CD14-positive monocyte (primary cell): ENCODE measurements at regions not wholly inside any gene's neighbourhood (a gene's known extent, or its start where the extent isn't known, plus 50 kb on each side); places are given as distances from the start of the nearest gene placed in this dataset.

ENCODE experiments used
- DNase-seq, 3 donors: peaks; one replicate each; pipeline ENCODE4 v3.0.0-alpha.2; 2011 to 2022
- H2AFZ ChIP-seq: 2 replicates; pipeline ENCODE4 v1.6.0; 2012; ENCODE audit warnings: mild to moderate bottlenecking, low read depth, low read length, inconsistent platforms; ENCODE audit not compliant: insufficient read depth, poor library complexity, severe bottlenecking
- H3K27ac ChIP-seq, 2 donors: 1 replicate in 1 of 2; 2 replicates in 1 of 2; pipeline ENCODE4 v1.5.1; 2012 to 2013; ENCODE audit warnings: low read length in 2 of 2, control low read depth in 1 of 2, inconsistent platforms in 1 of 2, low read depth in 1 of 2, mild to moderate bottlenecking in 1 of 2
- H3K27me3 ChIP-seq, 2 donors: one replicate each; pipeline versions ENCODE4 v1.6.0 to v1.6.1; 2011 to 2013; ENCODE audit warnings: low read length in 2 of 2; ENCODE audit not compliant: control insufficient read depth in 2 of 2, insufficient read depth in 2 of 2
- H3K36me3 ChIP-seq, 2 donors: replicated peaks in 1 of 2; 1 replicate in 1 of 2; 2 replicates in 1 of 2; pipeline versions ENCODE4 v1.5.1 to v1.6.1; 2012 to 2013; ENCODE audit warnings: low read length in 2 of 2, control low read depth in 1 of 2, inconsistent platforms in 1 of 2, mild to moderate bottlenecking in 1 of 2; ENCODE audit not compliant: insufficient read depth in 2 of 2, control insufficient read depth in 1 of 2
- H3K4me1 ChIP-seq, 2 donors: 1 replicate in 1 of 2; 2 replicates in 1 of 2; pipeline versions ENCODE4 v1.5.1 to v1.6.1; 2012 to 2013; ENCODE audit warnings: low read length in 2 of 2, control low read depth in 1 of 2, inconsistent platforms in 1 of 2, mild to moderate bottlenecking in 1 of 2, moderate library complexity in 1 of 2; ENCODE audit not compliant: insufficient read depth in 2 of 2, control insufficient read depth in 1 of 2
- H3K4me2 ChIP-seq: replicated peaks from 2 replicates; pipeline ENCODE3; 2012; ENCODE audit warnings: low read length, moderate library complexity, mild to moderate bottlenecking; ENCODE audit not compliant: poor library complexity, severe bottlenecking; ENCODE audit errors: extremely low read depth
- H3K4me3 ChIP-seq, 3 experiments: fragments of 200-600 bp in 1 of 3; sonication (generic) in 1 of 3; replicated peaks in 1 of 3; 1 replicate in 2 of 3; 2 replicates in 1 of 3; pipeline ENCODE4 v1.5.1; 2011 to 2013; ENCODE audit warnings: low read length in 3 of 3, mild to moderate bottlenecking in 3 of 3, control low read depth in 2 of 3, low read depth in 2 of 3, inconsistent platforms in 1 of 3, moderate library complexity in 1 of 3
- H3K79me2 ChIP-seq: 2 replicates; pipeline ENCODE4 v1.6.0; 2012; ENCODE audit warnings: mild to moderate bottlenecking, control low read depth, inconsistent platforms, low read length, moderate library complexity; ENCODE audit not compliant: insufficient read depth
- H3K9ac ChIP-seq: 2 replicates; pipeline ENCODE4 v1.6.0; 2017; ENCODE audit warnings: low read length, mild to moderate bottlenecking; ENCODE audit not compliant: insufficient read depth, poor library complexity, severe bottlenecking
- H3K9me3 ChIP-seq, 2 donors: replicated peaks in 1 of 2; 1 replicate in 1 of 2; 2 replicates in 1 of 2; pipeline versions ENCODE4 v1.5.1 to v1.6.1; 2012 to 2013; ENCODE audit warnings: low read length in 2 of 2, control low read depth in 1 of 2; ENCODE audit not compliant: control insufficient read depth in 1 of 2, insufficient read depth in 1 of 2
- H4K20me1 ChIP-seq: 2 replicates; pipeline ENCODE4 v1.6.0; 2012; ENCODE audit warnings: mild to moderate bottlenecking, low read length, control low read depth, moderate library complexity; ENCODE audit not compliant: insufficient read depth
- H3K27ac Mint-ChIP-seq, 7 donors: one replicate each; pipeline ENCODE4 v1.8.0; 2020; ENCODE audit warnings: mild to moderate bottlenecking in 7 of 7, mixed read lengths in 7 of 7, moderate library complexity in 6 of 7, inconsistent platforms in 2 of 7
- H3K27me3 Mint-ChIP-seq, 3 donors: one replicate each; pipeline ENCODE4 v1.8.0; 2021 to 2022; ENCODE audit warnings: low read depth in 3 of 3, mild to moderate bottlenecking in 3 of 3, mixed read lengths in 3 of 3, moderate library complexity in 3 of 3, inconsistent platforms in 1 of 3
- H3K36me3 Mint-ChIP-seq, 2 donors: one replicate each; pipeline ENCODE4 v1.8.0; 2020; ENCODE audit warnings: mixed read lengths in 2 of 2, inconsistent platforms in 1 of 2, mild to moderate bottlenecking in 1 of 2
- H3K4me1 Mint-ChIP-seq: one replicate; pipeline ENCODE4 v1.8.0; 2020; ENCODE audit warnings: mild to moderate bottlenecking, mixed read lengths
- H3K4me3 Mint-ChIP-seq, 2 donors: one replicate each; pipeline ENCODE4 v1.8.0; 2020; ENCODE audit warnings: mild to moderate bottlenecking in 2 of 2, mixed read lengths in 2 of 2, moderate library complexity in 1 of 2
- H3K9me3 Mint-ChIP-seq, 7 donors: one replicate each; pipeline ENCODE4 v1.8.0; 2020 to 2022; ENCODE audit warnings: mixed read lengths in 7 of 7, mild to moderate bottlenecking in 6 of 7, moderate library complexity in 6 of 7, inconsistent platforms in 2 of 7
- CTCF ChIP-seq: fragments of 200-600 bp; IDR thresholded peaks from one replicate; pipeline ENCODE4 v1.8.0; 2022; ENCODE audit warnings: antibody characterized with exemption, mild to moderate bottlenecking
- WGBS: methylation state at CpG from one replicate; pipeline ENCODE4 v1.1.5; 2013; ENCODE audit warnings: missing lambda C conversion rate; ENCODE audit not compliant: insufficient coverage; 5-methylcytosine and 5-hydroxymethylcytosine counted together
- intact Hi-C, 2 donors: fragments of 100-400 bp; cut with micrococcal nuclease; formaldehyde crosslinking; loops; one replicate each; pipeline versions ENCODE4 v1.15.0 to v1.15.1; 2023

GRCh38 chr4:159607809-159608208 lies 504.9 kb downstream of the RAPGEF2 start:
- H3K36me3 ChIP-seq, result no peaks in the 10 kb centered on the region
- H3K27me3 ChIP-seq, result no peaks in the 10 kb centered on the region
- H4K20me1 ChIP-seq, result no peaks in the 10 kb centered on the region
- H3K27ac ChIP-seq, result no peak overlapping the region
- TF ChIP-seq CTCF, result no peak
- no peak overlapping the region for H2AFZ ChIP-seq
- H3K4me2 ChIP-seq, result no peak overlapping the region
- no CpG with 5 or more reads among the region's 1 CpG for WGBS
- no peak overlapping the region for H3K4me3 ChIP-seq
- no peak overlapping the region for H3K9ac ChIP-seq
- intact Hi-C loops, result no loop called here
- no peaks in the 10 kb centered on the region for H3K27me3 Mint-ChIP-seq
- no peak for DNase-seq
- H3K9me3 ChIP-seq, result peaks cover 0 to 4% of the 10 kb centered on the region in 2 donors
- no peaks in the 10 kb centered on the region for H3K4me1 ChIP-seq
- H3K4me3 Mint-ChIP-seq, result no peak overlapping the region
- no peaks in the 10 kb centered on the region for H3K36me3 Mint-ChIP-seq
- no peak overlapping the region for H3K27ac Mint-ChIP-seq
- H3K9me3 Mint-ChIP-seq, result peaks cover 2 to 8% (median 4%) of the 10 kb centered on the region in 7 donors
- H3K4me1 Mint-ChIP-seq, result no peaks in the 10 kb centered on the region
- no peaks in the 10 kb centered on the region for H3K79me2 ChIP-seq

- intact Hi-C loops, result no loop called here
- H3K36me3 ChIP-seq, result no peaks in the 10 kb centered on the region
- no peak overlapping the region for H3K27ac ChIP-seq
- peaks cover 0 to 4% of the 10 kb centered on the region in 2 donors for H3K9me3 ChIP-seq
- Mint-ChIP-seq H3K4me1 (no peaks in the 10 kb centered on the region), H3K36me3 (no peaks in the 10 kb centered on the region), H3K27me3 (no peaks in the 10 kb centered on the region), H3K27ac (no peak overlapping the region), H3K9me3 (peaks cover 2 to 8% (median 4%) of the 10 kb centered on the region in 7 donors), H3K4me3 (no peak overlapping the region)
- H3K4me2 ChIP-seq, result no peak overlapping the region
- no peak overlapping the region for H3K4me3 ChIP-seq
- no peaks in the 10 kb centered on the region for H3K4me1 ChIP-seq
- WGBS, result 90% methylated on average over 2 of the region's 4 CpGs
- no peak for DNase-seq
- no peaks in the 10 kb centered on the region for H4K20me1 ChIP-seq
- no peak overlapping the region for H3K9ac ChIP-seq
- H3K79me2 ChIP-seq, result no peaks in the 10 kb centered on the region
- no peak for TF ChIP-seq CTCF
- H2AFZ ChIP-seq, result no peak overlapping the region
- H3K27me3 ChIP-seq, result no peaks in the 10 kb centered on the region
Observed at GRCh38 chr4:159608436-159608835, 505.6 kb downstream of the RAPGEF2 start.
